ENCODE measurements at regions not wholly inside any gene's neighbourhood (a gene's known extent, or its start where the extent isn't known, plus 50 kb on each side); places are given as distances from the start of the nearest gene placed in this dataset.

- no peak for ATAC-seq
- TF ChIP-seq OSR1 (CRISPR knock-in tag; IDR thresholded peaks at IDR 0.05): no peak
- TF ChIP-seq SNAI2 (CRISPR knock-in tag; IDR thresholded peaks at IDR 0.05): no peak
- no peak for TF ChIP-seq BACH2 (CRISPR knock-in tag; IDR thresholded peaks at IDR 0.05; ENCODE audit: borderline replicate concordance)
- TF ChIP-seq ZNF70 (CRISPR knock-in tag; IDR thresholded peaks at IDR 0.05): no peak
- no peak for TF ChIP-seq ZNF8 (CRISPR knock-in tag; IDR thresholded peaks at IDR 0.05)
- TF ChIP-seq POU6F1 (CRISPR knock-in tag; IDR thresholded peaks at IDR 0.05; ENCODE audit: borderline replicate concordance, low read depth): no peak
Measured at GRCh38 chr1:110785612-110786011, 87.3 kb upstream of the CD53 start.

- ATAC-seq: no peak
- TF ChIP-seq POU6F1 (CRISPR knock-in tag; IDR thresholded peaks at IDR 0.05; ENCODE audit: borderline replicate concordance, low read depth) (no peak), ZNF8 (CRISPR knock-in tag; IDR thresholded peaks at IDR 0.05) (no peak), TOX (CRISPR knock-in tag; IDR thresholded peaks at IDR 0.05; ENCODE audit: borderline replicate concordance) (no peak), ZFP30 (CRISPR knock-in tag; IDR thresholded peaks at IDR 0.05) (no peak), ISL1 (CRISPR knock-in tag; IDR thresholded peaks at IDR 0.05) (no peak), ZNF565 (CRISPR knock-in tag; conservative IDR thresholded peaks at IDR 0.05; ENCODE audit: low read depth) (no peak), BACH2 (CRISPR knock-in tag; IDR thresholded peaks at IDR 0.05; ENCODE audit: borderline replicate concordance) (no peak), CREB5 (CRISPR knock-in tag; IDR thresholded peaks at IDR 0.05; ENCODE audit: low read depth) (no peak), SNAI2 (CRISPR knock-in tag; IDR thresholded peaks at IDR 0.05) (no peak), CSDC2 (CRISPR knock-in tag; IDR thresholded peaks at IDR 0.05) (no peak), ARNTL (CRISPR knock-in tag; IDR thresholded peaks at IDR 0.05; ENCODE audit: borderline replicate concordance, low read depth) (no peak)
Measured at GRCh38 chr1:110785055-110785454, 87.9 kb upstream of the CD53 start.

GRCh38 chr1:110783292-110783918 is 89.5 kb upstream of the CD53 start:
- no peak for TF ChIP-seq CSDC2 (CRISPR knock-in tag; IDR thresholded peaks at IDR 0.05)
- ATAC-seq: peak; percentile 82

GRCh38 chr1:110781525-110781924 is 91.4 kb upstream of the CD53 start:
- ATAC-seq: no peak
- TF ChIP-seq GLIS3 (CRISPR knock-in tag; IDR thresholded peaks at IDR 0.05) (no peak), TCF4 (CRISPR knock-in tag; IDR thresholded peaks at IDR 0.05; ENCODE audit: borderline replicate concordance) (no peak), TOX (CRISPR knock-in tag; IDR thresholded peaks at IDR 0.05; ENCODE audit: borderline replicate concordance) (no peak), ZNF70 (CRISPR knock-in tag; IDR thresholded peaks at IDR 0.05) (no peak), ZNF8 (CRISPR knock-in tag; IDR thresholded peaks at IDR 0.05) (no peak), ZFP30 (CRISPR knock-in tag; IDR thresholded peaks at IDR 0.05) (no peak), BACH2 (CRISPR knock-in tag; IDR thresholded peaks at IDR 0.05; ENCODE audit: borderline replicate concordance) (no peak), ARNTL (CRISPR knock-in tag; IDR thresholded peaks at IDR 0.05; ENCODE audit: borderline replicate concordance, low read depth) (no peak), OSR1 (CRISPR knock-in tag; IDR thresholded peaks at IDR 0.05) (no peak), ZFP3 (CRISPR knock-in tag; IDR thresholded peaks at IDR 0.05) (no peak), TSHZ2 (CRISPR knock-in tag; IDR thresholded peaks at IDR 0.05) (no peak)

Data from SK-N-SH treated with all-trans-retinoic acid at 6 μM for 48 hours (cell line).